ENCODE measurements at regions not wholly inside any gene's neighbourhood (a gene's known extent, or its start where the extent isn't known, plus 50 kb on each side); places are given as distances from the start of the nearest gene placed in this dataset.
"Not testable (repeated sequence)": the region's sequence is repeated elsewhere in the genome, so short reads cannot be mapped to it uniquely, and the experiment has no call there.

- no peak for DNase-seq (ENCODE audit: low read depth)
Measured at GRCh38 chr7:142698429-142698828, 50.8 kb upstream of the PRSS1 start.

DNA sequence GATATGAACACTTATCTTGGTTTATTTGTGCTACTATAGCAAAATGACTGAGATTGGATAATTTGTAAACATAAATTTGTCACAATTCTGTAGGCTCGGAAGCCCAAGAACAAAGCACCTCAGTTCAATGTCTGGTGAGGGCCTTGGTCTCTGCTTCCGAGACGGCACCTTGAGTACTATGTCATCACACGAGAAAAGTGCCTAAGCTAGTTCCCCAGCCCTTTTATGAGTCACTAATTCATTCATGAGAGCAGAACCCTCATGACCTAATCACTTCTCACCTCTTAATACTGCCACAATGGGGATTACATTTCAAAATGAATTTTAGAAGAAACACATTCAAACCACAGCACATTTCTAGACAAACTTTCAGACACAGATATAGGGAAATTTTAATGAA, 52.0 kb upstream of the PRSS1 start:
- no peak for DNase-seq (ENCODE audit: low read depth)

DNA sequence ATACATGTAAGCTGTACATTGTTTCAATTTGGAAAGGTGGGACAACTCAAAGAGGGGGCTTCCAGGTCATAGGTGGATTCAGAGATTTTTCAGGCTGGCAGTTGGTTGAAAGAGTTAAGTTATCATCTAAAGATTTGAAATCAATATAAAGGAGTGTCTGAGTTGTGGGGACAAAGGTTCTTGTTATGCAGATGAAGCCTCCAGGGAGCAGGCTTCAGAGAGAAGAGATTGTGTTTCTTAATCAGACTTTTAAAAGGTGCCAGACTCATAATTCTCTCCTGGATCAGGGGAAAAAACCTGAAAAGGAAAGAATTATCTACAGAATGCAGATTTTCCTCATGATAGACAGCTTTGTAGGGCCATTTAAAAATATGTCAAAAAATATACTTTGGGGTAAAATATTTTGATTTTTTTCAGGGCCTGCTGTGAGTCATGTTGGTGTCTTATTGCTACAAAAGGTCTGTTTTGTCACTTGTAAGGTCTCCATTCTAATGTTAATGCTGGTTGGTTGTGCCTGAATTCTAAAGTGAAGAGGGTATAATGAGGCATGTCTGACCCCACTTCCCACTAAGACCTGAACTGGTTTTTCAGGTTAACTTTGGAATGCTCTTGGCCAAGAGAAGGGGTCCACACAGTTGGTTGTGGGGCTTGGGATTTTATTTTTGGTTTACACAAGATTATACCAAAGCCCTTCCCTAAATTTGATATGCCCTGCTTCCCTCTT, 52.7 kb upstream of the PRSS1 start:
- DNase-seq (ENCODE audit: low read depth): no peak

GRCh38 chr7:142693911-142694310, 55.4 kb upstream of the PRSS1 start:
- DNase-seq (ENCODE audit: low read depth): no peak

DNA sequence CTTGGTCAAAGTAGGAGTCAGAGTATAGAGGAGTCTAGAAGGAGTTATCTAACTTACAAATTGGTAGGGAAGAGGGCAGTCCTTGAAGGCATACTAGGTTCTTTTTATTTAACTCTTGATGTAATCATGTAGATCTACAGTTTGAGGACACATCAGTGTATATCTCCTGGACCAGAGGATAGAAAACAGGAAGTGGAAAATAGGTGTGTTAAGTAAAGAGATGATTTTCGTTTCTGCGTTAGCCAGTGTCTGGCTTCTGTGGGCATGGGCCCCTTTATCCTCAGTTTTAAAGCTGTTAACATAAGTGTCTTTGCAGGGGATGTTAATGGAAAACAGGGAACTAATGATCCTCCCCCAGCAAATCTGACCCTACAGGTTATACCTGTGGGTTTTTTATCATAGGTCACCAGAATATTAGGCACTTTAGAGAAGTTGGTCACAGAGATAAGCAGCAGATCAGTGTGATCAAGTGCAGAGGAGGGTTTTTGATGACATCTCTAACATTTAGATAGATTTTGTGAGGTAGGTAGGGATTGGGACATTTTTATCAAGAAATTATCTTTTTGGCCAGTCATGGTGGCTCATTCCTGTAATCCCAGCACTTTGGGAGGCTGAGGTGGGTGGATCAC, 58.6 kb upstream of the PRSS1 start:
- DNase-seq (ENCODE audit: low read depth): no peak

DNA sequence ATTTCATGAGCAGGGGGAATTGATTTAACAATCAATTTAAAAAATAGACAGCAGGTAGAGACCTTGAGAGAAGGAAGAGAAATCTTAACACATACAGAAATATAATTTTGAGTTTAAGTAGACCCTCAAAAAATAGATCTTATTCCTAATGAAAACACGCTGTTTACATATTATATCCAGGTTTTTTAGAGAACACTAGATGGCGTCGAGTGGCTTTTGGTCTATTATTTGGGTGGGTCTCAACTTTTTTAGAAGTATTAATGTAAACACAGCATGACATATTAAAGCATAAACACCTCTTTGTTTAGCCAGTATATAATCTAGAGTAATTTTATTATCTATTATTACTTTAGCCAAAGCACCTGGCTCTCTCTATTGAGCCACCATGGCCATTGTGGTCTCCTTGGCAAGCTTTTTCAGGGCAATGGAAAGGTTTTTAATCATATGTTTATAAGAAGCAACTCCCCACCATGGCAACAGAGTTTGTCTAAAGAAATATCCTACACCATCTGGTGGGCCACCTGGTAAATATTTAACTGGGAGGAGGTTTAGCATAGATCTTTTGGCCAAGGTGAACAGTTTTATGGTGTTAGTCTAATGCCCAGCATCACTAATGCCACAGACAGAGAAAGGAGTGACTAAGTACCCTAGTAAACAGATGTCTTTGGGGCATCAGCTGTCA, 59.7 kb upstream of the PRSS1 start:
- DNase-seq (ENCODE audit: low read depth): no peak

DNA sequence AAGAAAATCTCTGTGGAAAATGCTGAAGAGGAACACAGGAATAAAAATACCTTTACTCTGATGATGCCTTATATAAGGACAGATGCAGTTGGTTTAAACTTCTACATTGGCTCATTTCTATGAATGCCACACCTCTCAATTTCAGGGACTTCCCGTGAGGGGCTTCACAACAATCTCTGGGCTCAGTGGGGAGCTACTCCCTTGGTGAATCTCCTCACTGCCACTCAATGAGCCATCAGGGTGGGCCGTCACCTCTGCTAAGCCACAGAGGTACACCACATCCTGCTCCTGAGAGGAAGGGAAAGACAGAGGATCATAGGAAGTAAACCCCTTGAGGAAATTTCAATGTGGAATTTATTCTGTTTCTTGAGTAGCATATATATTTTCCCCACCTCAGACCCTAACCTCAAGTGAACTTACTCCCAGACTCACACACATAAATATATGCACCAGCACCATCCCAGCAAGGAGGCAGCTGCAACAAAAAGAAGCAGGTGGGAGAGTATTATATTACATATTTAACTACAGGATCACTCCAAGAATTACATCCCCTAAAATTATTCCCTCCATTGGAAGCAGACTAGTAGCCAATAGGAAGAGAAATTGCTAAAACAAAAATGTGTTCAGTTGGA, 63.3 kb upstream of the PRSS1 start:
- DNase-seq (ENCODE audit: low read depth): no peak

DNA sequence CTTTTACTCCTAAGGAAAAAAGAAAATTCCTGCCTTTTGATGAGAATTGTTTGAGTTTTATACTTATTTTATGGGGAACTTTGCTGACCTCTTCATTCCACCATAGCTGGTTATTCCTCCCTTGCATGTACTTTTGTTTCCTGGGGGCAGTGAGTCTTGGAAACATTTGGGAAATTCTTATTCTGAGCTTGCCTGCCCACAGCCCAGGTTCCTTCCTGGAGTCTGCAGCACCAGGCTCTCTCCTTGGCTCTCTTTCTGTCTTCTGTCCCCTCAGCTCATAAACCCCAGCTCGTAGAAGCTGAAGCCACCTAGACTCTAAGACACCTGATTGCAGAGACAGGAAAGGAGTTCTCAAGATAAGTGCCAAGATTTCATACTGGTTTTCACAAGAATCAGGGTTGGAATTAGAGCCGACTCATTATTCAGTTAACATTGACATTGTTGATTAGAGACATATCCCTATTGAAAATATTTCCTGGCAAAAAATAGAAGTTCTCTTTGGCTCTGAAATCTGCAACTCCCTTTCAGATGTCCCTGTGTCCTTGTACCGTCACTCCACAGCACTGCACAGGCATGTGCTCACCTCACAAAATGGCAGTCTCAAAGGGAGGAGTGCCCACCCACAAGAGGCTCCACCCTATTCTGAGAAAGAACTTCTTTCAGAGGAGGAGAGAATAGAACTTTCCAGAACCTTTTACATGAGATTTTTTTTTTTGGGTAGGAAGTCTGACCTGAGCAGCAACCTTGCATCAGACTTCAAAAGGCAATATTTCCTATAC, 67.8 kb upstream of the PRSS1 start:
- no peak for DNase-seq (ENCODE audit: low read depth)

- no peak for DNase-seq (ENCODE audit: low read depth)
Measured at GRCh38 chr7:142671506-142671905, 77.8 kb upstream of the PRSS1 start.

DNA sequence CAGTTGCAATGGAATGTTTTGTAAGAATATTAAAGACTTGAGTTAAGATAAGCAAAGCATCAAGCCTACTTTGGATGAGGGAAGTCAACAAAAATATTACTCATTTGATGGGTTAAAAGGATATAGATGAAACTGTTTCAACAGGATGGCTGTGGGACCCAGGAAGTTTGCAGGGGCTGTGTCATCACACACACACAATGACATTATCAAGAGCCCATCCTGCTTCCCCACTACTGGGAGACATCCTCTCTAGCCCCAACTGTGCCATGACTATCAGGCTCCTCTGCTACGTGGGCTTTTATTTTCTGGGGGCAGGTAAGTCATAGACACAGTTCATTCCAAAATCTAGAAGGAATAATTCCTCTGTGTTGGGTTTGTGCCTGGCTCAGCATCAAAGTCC, 78.8 kb upstream of the PRSS1 start:
- no peak for DNase-seq (ENCODE audit: low read depth)

- no peak for DNase-seq (ENCODE audit: low read depth)
Measured at GRCh38 chr7:142669074-142669654, 80.1 kb upstream of the PRSS1 start.

DNA sequence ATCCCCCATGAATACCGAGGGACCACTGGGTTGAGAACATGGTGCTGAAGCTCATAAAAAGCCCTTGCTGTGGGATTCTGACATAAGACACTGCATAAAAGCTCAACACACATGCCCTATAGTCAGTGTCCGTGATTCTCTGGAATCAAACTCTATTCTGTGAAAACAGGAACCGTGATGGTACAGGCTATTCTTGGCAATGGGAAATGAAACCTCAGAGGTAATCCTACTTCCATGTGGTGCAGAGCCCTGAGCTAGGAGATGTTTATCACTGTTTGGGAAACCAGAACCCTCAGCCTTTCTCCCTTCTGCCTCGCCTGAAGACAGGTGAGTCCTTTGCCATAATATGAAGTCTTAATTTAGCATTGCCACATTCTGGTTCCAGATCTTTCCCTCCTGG, 80.8 kb upstream of the PRSS1 start:
- no peak for DNase-seq (ENCODE audit: low read depth)

DNA sequence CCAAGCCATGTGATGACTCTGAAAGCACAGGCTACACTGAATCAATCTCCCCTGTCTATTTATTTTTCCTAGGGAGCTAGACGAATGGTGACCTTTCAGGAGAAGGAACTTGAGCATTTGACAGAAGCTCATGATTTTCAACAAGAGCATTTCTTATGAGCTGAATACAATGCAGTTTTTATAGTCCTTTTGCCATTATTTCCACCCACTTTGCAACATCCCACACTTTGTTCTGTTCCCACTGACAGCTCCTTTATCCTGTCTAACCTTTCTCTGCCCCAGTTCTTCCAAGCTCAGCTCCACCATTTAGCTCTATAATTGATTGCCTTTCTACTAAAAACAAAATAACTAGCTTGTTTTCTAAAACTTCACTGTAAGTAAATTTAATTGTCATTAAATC, 91.9 kb upstream of the PRSS1 start:
- no peak for DNase-seq (ENCODE audit: low read depth)

GRCh38 chr7:142654398-142654797, 94.9 kb upstream of the PRSS1 start:
- no peak for DNase-seq (ENCODE audit: low read depth)

GRCh38 chr7:142647749-142648148, 101.5 kb upstream of the PRSS1 start:
- DNase-seq (ENCODE audit: low read depth): no peak

DNA sequence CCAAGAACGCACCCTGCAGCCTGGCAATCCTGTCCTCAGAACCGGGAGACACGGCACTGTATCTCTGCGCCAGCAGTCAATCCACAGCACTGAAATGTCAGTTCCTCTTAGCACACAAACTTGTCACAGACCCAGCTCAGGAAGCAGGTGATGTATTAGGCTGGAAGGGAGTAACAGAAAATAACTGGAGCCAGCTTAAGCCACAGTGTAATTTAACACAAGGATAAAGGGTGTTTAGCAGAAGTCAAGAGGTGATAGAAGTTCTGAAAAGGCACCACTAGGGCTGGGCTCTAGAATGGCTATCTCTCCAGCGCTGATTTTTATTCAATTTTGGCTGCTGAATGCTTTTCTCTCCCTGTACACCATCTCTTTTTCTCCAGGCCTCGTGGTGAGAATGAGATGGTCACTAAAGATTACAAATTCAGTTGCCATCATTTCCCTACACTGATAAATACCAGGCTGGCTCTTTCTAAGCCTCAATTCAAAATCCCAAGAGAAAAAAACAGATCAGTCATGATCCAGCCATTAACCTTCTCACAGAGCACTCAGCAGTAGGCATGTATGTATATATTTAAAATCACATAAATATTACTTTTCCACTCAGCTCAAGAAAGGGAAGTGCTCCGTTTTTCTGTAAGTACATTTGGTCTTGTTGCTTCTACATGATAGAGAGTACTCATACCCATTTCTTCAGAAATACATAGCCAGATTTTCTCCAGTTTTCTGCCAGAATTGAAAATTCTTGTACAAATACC, 102.7 kb upstream of the PRSS1 start:
- no peak for DNase-seq (ENCODE audit: low read depth)

- DNase-seq (ENCODE audit: low read depth): no peak
Measured at GRCh38 chr7:142645777-142646176, 103.5 kb upstream of the PRSS1 start.

GRCh38 chr7:142642316-142642715, 107.0 kb upstream of the PRSS1 start:
- no peak for DNase-seq (ENCODE audit: low read depth)

GRCh38 chr7:142641252-142641651, 108.0 kb upstream of the PRSS1 start:
- DNase-seq (ENCODE audit: low read depth): not testable (repeated sequence)

- no peak for DNase-seq (ENCODE audit: low read depth)
Measured at GRCh38 chr7:142638581-142638980, 110.7 kb upstream of the PRSS1 start.

- no peak for DNase-seq (ENCODE audit: low read depth)
Measured at GRCh38 chr7:142637240-142637639, 112.0 kb upstream of the PRSS1 start.

All from activated T-cell treated with anti-CD3 and anti-CD28 coated beads for 24 hours (primary cell).